NCI-H510A treated with DMSO at 0.1 percent for 48 hours (cell line): ENCODE measurements at regions not wholly inside any gene's neighbourhood (a gene's known extent, or its start where the extent isn't known, plus 50 kb on each side); places are given as distances from the start of the nearest gene placed in this dataset.

Experiments
- DNase-seq: peaks from one replicate; lab custom pipeline; 2025; lab: John Stamatoyannopoulos, UW

DNA sequence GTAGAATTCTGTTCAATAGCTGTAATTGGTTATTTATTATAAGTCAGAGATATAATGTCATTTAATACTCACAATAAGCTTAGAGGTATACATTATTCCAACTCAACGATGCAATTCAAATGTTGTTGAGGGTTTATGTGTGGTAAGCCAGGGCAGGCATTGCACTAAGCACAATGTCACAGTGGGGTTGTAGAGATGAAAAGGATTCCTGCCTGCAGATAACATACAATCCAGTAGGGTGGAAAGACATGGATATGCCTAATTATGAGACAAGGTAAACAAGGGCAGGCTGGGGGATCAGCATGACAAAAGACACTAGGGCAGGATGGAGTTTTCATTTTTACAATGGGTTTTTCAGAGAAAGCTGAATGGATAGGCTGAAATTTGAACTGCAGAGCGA, 98.7 kb upstream of the PALM2AKAP2 start:
- DNase-seq: no peak

DNA sequence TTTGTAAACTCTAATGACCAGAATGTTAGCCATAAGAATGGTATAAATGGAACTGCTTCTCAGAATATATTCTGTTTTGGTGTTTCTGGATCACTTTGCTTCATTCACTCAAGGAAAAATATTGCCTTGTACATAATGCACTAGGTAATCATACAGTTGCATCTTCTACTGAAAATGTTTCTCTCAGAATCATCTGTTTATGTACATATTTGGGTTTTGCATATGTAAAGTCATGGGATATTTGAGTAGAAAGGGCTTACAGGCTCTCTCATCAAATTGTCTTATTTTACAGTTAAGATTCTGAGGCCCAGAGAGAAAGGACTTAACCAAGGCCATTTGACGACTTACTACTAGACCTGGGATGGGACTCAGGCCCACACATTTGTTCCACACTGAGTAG, 97.8 kb upstream of the PALM2AKAP2 start:
- no peak for DNase-seq

DNA sequence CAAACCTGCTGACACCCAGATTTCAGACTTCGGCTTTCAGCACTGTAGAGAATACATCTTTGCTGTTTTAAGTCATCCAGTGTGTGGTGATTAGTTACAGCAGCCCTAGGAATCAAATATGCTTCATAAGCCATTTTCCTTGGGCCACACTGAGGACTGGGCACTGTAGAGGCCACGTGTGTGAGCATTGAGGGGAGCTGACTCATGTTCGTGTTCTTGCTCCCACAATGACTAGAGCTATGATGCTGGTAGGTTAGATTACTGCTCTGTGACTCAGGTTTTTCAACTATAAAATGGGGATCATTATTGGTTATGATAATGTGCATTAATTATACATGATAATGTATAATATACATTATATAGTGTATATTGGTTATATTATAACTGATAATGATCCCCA, 96.5 kb upstream of the PALM2AKAP2 start:
- no peak for DNase-seq

DNA sequence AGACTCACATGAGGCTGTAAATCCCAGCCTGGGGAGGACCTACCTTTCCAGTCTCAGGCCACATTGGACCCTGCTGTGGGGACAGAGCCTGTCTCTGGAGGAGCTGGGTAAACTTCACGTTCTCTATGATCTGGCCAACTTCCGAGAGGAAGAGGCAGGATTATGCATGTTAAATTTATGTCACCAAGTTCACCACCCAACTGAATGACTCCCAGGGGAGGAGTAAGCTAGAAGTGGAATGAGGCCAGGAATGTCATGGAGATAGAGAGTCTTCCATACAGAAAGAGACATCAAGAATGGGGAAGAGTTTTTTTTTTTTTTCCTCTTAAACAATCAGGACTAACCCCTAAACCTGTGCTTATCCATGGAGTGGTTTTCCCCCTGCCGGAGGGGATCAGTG, 90.3 kb upstream of the PALM2AKAP2 start:
- DNase-seq: no peak

DNA sequence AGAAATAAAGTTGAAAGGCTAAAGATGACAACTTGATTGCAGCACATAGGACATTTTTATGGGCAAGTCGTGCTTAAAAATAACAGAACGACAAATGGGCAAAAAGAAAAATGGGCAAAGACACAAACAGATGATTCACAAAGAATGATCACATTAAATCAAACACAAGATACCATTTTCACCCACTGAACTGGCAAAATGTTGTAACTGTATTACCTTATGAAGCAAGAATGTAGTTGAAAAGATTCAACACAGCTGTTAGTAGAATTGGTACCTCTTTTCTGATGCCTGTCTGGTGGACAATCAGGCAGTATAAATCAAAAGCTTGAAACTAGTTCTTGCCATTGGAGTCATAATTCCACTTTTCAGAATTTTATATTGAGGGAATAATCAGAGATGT, 81.0 kb upstream of the PALM2AKAP2 start:
- no peak for DNase-seq

DNA sequence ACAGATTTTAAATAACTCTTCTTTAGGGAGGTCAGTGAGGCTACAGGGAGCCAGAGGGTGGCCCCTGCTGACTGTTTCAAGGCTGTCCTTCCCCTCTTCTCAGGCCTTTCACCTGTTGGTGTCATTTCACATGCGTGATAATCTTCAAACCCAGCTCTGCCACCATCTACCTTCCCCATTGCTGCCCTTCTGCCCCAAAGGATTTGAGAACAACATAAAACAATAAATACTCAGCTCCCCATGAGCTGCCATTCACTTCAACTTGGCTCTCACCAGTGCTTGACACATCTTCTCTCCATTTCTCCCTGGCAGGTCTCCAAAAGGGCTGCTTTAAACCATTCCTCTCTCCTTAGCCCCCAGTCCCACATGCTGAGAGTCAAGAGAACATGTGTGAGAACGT, 75.5 kb upstream of the PALM2AKAP2 start:
- DNase-seq: no peak

DNA sequence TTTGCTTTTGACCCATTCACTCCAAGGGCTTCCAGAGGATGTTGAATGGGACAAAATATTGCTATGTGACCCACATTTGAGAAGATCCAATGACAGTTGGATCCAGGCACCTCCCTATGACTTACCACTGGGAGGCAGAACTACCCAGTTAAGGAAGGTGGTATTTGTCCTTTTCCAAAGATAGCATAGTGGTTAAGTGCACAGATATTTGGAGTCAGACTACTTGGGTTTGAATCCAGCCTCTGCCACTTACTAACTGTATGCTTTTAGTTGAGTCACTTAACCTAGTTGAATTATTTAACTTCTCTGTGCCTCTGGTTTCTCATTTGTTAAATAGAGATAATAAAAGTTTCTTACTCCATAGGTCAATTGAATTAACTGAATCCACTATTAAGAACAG, 74.5 kb upstream of the PALM2AKAP2 start:
- no peak for DNase-seq

DNA sequence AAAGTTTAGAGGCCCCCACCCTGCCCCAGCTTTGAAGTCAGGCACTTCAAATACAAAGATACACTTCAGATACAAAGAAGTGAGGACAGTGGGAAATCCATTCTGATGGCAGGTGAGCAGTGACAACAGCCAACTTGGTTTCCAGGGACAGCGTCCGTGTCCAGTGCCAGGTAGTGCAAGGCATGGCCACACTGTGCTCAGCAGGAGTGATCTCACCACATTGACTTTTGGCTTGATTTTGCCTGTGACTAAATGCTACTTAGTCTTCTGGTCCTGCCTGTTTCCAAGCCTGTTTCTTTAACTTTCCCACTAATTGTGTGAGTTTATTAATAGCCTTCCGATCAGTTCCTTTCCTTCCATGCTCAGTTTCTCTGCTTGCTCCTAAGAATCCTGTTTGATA, 72.6 kb upstream of the PALM2AKAP2 start:
- DNase-seq: no peak

DNA sequence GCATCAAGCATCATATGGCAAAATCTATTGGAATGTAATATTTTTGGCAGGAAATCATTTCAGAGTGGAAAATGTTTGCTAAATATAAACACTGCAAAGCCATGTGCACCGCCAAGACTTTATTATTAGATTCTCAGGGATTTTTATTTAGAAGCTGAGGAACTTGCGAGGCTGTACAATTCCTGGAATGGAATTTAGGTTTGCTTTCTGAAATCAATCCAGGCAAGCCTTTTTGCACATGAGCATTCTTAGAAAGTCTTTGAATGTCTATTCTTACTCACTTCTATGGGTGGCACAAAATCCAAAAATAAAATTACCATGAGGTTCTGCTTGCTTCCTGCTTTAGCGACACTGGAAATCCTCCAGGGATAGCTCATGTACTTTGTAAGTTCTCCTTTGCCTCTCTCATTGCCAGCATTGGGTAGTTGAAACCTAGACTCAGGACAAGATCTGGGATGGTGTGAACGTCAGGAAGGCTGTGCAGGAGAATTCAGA, 71.5 kb upstream of the PALM2AKAP2 start:
- no peak for DNase-seq

DNA sequence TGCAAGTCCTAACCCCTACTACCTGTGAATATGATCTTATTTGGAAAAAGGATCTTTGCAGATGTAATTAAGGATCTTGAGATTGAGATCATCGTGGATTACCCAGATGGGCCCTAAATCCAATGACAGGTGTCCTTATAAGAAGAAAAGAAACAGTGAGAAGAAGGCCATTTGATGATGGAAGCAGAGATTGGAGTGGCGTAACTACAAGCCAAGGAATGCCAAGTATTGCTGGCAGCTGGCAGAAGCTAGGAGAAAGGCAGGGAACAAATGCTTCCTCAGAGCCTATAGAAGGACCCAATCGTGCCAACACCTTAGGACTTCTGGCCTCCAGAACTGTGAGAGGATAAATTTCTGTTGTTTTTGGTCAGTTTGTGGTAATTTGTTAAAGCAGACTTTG, 70.1 kb upstream of the PALM2AKAP2 start:
- no peak for DNase-seq

DNA sequence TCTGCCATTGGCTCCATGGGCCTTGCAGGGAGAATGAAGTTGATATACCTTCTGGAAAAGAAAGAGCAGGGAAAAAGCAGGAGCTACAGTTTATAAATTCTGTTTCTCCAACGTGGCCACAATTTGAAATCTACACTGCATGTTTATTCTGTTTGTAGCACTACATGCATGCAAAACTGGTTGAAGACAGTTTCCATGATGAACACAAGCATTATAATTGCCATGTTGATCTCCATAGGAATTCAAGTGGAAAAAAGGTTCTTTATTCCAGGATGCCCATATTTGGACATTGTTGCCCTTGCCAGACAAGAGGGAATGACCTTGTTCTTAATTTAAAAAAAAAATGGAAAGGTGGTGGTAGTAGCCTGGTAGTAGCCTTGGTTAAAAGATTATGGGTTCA, 69.2 kb upstream of the PALM2AKAP2 start:
- no peak for DNase-seq

DNA sequence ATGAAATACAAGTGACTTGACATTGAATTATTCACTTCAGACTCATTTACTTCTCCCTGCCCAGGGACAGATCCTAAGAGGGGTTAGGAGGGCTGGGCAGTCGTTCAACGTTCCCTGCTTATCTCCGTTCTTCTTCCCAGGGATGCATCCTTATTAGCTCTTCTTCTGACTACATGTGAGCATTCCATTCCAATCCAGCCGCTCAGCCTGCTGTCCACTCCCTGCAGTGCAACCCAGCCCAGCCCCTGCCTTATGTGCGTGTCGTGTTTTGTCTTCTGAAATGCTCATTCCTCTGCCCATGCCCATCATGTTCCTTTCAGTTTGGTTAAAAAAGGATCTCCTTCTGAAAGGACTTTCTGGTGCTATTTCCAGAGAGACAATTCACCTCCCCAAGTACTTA, 64.7 kb upstream of the PALM2AKAP2 start:
- DNase-seq: no peak

DNA sequence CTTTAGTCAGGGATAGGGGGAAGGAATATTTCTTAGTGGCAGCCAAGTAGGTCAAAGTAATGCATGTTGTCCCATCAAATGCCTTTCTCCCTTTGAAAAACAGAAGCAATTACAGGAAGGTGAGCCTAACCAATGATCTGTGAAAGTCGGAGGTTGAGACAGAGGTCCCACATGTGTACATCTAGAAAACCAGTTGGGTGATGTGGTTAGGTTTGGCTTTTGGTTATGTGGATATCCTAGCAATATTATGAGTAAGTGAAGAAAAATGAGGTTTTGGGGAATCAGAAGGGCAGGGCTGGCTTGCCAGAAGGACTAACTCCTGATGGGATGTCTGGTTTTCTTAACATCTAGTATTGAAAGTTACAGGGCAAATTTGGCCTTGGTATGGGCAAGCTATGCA, 63.4 kb upstream of the PALM2AKAP2 start:
- no peak for DNase-seq

DNA sequence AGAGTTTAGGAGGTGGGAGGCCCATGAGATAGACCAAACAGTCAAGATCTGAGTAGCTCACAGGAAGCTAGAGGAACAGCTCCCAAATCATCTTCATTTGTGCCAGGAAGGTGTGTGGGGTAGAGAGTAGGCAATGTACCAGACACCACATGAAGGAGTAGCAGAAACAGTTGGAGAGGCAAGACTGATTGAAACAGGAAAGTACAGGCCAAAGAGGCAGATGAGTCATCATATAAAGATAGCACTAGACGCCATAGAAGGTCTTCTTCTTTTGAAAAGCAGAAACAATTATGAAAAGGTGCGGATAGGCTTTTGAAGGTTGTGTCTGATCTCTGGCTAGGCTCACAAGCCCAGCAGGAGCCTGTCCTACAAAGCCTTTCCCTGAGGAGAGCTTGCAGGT, 62.7 kb upstream of the PALM2AKAP2 start:
- no peak for DNase-seq

DNA sequence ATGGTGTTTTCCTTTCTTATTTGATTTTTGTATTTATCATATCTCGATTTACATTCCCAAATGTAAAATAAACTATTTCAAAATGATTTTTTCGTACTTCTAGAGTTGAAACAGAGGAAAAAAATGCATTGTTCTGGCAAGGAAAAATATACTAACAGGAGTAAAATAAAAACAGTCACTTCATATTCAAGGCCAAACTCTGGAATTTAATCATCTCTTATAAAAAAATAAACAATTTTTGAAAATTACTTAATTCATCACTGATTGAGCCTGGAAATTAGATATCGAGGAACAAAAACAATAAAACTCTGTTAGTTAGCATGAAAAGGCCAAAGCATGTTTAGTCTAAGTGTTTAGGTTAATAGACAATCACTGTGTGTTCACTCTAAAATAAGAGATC, 61.1 kb upstream of the PALM2AKAP2 start:
- no peak for DNase-seq

DNA sequence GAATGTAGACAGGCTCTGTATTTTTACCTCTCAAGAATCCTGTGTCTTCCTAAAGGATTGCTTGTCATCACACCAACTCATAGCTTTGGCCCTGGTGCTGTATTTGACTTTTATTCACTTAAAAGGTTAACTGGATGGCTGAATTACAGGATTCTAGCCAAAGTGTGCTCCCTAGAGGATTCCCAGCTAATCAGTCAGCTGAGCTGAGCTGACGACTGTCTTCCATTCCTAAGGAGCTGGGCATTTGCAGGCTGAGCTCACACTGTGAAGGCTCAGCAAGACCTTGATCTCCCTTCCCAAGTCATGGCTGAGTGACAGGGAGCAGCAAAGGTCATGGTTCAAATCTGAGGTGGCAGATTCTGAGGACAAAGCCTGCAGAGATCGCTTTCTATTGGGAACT, 59.0 kb upstream of the PALM2AKAP2 start:
- no peak for DNase-seq

DNA sequence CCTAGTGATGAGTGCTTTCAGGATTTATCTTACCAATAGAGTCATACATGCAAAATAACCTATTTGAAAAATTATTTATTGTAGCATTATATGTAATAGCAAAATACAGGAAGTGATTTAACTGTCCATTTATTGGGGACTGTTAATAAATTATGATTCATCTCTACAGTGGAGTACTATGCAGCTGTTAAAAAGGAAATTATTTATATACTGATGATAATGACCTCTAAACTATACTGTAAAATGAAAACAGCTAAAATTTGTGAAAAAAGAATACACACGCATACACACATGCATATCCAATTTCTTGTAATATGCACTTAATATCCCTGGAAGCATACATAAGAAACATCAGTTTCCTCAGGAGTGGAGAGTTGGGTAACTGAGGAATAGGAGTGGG, 58.0 kb upstream of the PALM2AKAP2 start:
- no peak for DNase-seq

DNA sequence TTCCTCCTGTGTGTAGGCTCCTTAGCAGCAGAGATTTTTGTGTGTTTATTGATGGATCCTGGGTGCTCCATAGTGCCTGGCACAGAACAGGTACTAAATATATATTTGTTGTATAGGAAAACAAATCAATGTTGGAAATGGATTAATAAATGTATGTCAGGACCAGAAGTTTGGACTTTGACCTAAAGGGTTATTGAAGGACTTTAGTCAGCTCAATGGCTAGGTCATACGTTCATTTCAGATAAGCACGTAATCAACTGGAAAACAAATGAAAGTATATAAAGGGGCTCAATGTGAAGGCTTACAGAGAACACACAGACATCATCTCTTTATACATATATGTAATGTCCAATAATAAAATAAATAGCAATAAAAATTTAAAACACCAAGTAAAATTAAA, 56.2 kb upstream of the PALM2AKAP2 start:
- no peak for DNase-seq

DNA sequence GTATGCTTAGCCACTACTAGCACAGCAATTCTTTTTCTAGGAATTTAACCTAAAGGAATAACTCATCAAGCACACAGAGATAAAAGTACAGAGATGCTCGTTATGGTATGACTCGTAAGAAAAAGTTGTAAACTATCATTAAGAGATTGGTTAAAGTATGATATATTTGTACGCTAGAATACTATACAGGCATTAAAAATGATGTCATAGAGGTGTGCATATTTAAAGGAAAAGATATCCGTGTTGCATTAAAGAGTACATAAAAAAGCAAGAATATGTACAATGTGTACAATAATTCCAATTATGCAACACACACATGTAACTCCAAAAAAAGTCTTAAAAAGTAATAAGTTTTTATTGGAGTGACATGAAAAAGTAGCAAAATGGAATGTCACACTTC, 54.5 kb upstream of the PALM2AKAP2 start:
- DNase-seq: no peak

DNA sequence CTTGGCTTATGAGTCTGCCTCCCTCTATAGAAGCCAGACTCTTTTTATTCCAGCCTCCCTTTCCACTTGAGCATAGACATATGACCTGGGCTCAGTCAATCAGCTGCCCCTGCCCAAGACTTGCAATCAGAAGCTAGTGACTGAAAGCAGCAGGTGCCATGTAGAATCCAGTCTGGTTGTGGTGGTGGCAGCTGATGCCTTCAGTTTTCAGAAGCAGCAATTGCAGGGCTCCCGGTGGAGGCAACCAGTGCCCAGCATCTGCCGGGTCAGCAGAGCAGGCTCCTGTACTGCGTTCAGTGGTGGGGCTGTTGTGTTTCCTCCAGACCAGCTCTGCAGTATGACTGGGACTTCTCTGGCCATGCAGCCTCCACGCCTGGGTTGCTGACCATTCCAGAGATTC, 53.9 kb upstream of the PALM2AKAP2 start:
- DNase-seq: no peak

DNA sequence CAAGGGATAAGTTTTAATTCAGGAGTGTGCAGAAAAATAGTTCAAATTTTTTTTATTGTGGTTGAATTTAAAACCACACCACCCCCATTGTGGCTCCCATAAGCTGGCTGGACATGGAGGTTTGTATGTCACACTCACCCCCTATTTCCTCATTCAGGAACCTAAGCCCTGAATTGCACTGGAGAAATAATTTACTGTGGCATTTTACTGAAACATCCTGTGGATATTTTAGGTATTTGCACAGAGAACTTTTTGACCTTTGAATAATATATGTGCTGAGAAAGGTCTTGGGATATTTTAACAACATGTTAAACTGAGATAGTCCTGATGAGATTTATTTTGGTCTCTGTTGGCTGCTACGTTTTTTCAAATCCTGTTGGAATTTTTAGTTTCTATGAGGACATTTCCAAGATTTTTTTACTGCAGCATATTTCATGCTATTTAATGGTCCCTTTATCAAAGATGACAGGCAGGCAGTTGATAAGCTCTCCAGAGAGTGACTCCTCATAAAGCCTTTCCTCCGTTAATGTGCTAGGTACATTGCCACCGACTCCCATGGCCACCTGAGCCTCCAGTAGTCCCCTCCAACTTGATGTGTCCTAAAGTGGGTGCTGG, 51.2 kb upstream of the PALM2AKAP2 start:
- no peak for DNase-seq

DNA sequence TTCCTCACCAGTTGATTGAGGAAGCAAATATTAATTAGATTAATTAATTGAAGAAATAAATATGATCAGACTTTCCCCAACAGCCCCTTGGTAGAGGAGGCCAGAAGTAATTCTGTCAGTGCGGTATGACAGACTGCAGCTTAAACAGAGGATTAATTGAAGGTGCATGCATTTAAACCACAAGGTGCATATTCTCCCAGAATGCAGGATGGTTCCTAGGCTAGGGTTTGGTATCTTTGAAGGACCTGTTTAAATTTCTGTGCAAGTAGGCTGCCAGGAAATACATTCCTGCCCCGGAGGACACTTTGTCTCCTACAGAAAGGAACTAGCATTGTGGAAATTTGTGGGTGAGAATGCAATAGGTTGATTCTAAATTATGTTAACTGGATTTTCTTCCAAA, 50.5 kb upstream of the PALM2AKAP2 start:
- no peak for DNase-seq
